A673 (cell line): ENCODE measurements at regions not wholly inside any gene's neighbourhood (a gene's known extent, or its start where the extent isn't known, plus 50 kb on each side); places are given as distances from the start of the nearest gene placed in this dataset.

Source experiments
- BruUV-seq: library from RNA; stranded (reverse); fragments of 400-500 nt; replicated peaks from 2 replicates; lab custom pipeline; 2021; lab: Mats Ljungman, UMichigan
- CTCF ChIA-PET: fragments of 300-600 bp; sonication (Branson Sonifier 250); formaldehyde crosslinking; loops from one replicate; lab custom pipeline; 2022; ENCODE audit warnings: antibody characterized with exemption; lab: Charles Lee
- POLR2A ChIA-PET: fragments of 300-600 bp; sonication (Branson Sonifier 250); formaldehyde crosslinking; loops from one replicate; lab custom pipeline; 2022; ENCODE audit warnings: antibody characterized with exemption; ENCODE audit not compliant: low non-redundant PET; lab: Charles Lee
- DNase-seq: peaks from one replicate; pipeline ENCODE4 v3.0.0-alpha.2; 2015; ENCODE audit warnings: low spot score
- H3K27ac ChIP-seq: fragments of 200-600 bp; sonication (generic); 2 replicates; pipeline ENCODE4 v1.5.1; 2016; ENCODE audit warnings: mixed run types, low read depth, mild to moderate bottlenecking, mixed read lengths, antibody characterized with exemption, low read length; ENCODE audit not compliant: poor library complexity, severe bottlenecking
- H3K27me3 ChIP-seq: fragments of 200-600 bp; sonication (generic); replicated peaks from 2 replicates; pipeline ENCODE4 v1.6.1; 2017; ENCODE audit warnings: mixed run types, low read depth, mild to moderate bottlenecking, mixed read lengths, antibody characterized with exemption, low read length; ENCODE audit not compliant: insufficient read depth, poor library complexity
- H3K36me3 ChIP-seq: fragments of 200-600 bp; sonication (generic); 2 replicates; pipeline ENCODE4 v1.6.1; 2016; ENCODE audit warnings: mixed run types, mild to moderate bottlenecking, mixed read lengths, antibody characterized with exemption, low read length; ENCODE audit not compliant: insufficient read depth, poor library complexity, severe bottlenecking
- H3K4me1 ChIP-seq: fragments of 200-600 bp; sonication (generic); 2 replicates; pipeline ENCODE4 v1.6.1; 2017; ENCODE audit warnings: mixed run types, mild to moderate bottlenecking, mixed read lengths, antibody characterized with exemption, low read length; ENCODE audit not compliant: insufficient read depth, poor library complexity, severe bottlenecking
- H3K4me3 ChIP-seq: fragments of 200-600 bp; sonication (generic); 2 replicates; pipeline ENCODE4 v1.5.1; 2016; ENCODE audit warnings: low read depth, mixed run types, mild to moderate bottlenecking, mixed read lengths, low read length; ENCODE audit not compliant: poor library complexity, severe bottlenecking
- H3K9me3 ChIP-seq: fragments of 200-600 bp; sonication (generic); 2 replicates; pipeline ENCODE4 v1.6.1; 2016; ENCODE audit warnings: mixed run types, low read depth, mild to moderate bottlenecking, mixed read lengths, antibody characterized with exemption, low read length; ENCODE audit not compliant: poor library complexity, severe bottlenecking
- EZH2 ChIP-seq: fragments of 200-600 bp; sonication (generic); IDR thresholded peaks from 2 replicates; pipeline ENCODE4 v1.6.1; 2017; ENCODE audit warnings: borderline replicate concordance, low read depth, mild to moderate bottlenecking, mixed read lengths, antibody characterized with exemption, low read length; ENCODE audit not compliant: poor library complexity, severe bottlenecking
- intact Hi-C: fragments of 100-400 bp; cut with micrococcal nuclease; formaldehyde crosslinking; loops from one replicate; pipeline ENCODE4 v1.10.0; 2022; ENCODE audit not compliant: unreplicated experiment
- TF ChIP-seq, protein P1 (sequence below): fragments of 300-800, 200-600 bp; sonication (generic); conservative IDR thresholded peaks from 2 replicates; pipeline ENCODE4 v1.5.1; 2017; ENCODE audit warnings: low read depth, mild to moderate bottlenecking, antibody characterized with exemption, low read length, moderate library complexity, mixed read lengths

DNA sequence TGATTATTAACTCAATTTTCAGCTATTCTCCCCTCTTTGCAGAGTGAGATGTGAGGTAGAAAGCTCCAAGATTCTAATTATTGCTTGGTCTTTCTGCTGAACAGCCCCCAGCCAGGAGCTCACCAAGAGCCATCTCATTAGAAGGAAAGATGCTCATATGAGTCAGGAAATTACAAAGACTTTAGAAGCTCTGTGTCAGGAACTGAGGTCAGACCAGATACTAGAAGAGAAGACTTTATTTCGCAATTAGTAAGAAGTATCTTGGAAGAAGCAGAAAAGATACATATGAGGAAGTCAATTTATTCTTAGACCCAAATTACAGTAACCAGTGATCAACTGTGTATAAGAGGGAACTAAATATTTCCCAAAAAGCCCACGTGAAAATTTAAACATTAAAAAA, 626.9 kb downstream of the ZWINT start:
- no peaks in the 10 kb centered on the region for H3K36me3 ChIP-seq
- no peaks in the 10 kb centered on the region for H3K27me3 ChIP-seq
- POLR2A ChIA-PET: no interaction called here
- no peaks in the 10 kb centered on the region for H3K4me1 ChIP-seq
- CTCF ChIA-PET: no interaction called here
- H3K9me3 ChIP-seq: no peaks in the 10 kb centered on the region
- no peak overlapping the region for H3K27ac ChIP-seq
- no peak for DNase-seq
- BruUV-seq: no TSS peak
- no peak overlapping the region for H3K4me3 ChIP-seq
- intact Hi-C loops: no loop called here
- no peak for TF ChIP-seq EZH2
- TF ChIP-seq, protein P1, sequence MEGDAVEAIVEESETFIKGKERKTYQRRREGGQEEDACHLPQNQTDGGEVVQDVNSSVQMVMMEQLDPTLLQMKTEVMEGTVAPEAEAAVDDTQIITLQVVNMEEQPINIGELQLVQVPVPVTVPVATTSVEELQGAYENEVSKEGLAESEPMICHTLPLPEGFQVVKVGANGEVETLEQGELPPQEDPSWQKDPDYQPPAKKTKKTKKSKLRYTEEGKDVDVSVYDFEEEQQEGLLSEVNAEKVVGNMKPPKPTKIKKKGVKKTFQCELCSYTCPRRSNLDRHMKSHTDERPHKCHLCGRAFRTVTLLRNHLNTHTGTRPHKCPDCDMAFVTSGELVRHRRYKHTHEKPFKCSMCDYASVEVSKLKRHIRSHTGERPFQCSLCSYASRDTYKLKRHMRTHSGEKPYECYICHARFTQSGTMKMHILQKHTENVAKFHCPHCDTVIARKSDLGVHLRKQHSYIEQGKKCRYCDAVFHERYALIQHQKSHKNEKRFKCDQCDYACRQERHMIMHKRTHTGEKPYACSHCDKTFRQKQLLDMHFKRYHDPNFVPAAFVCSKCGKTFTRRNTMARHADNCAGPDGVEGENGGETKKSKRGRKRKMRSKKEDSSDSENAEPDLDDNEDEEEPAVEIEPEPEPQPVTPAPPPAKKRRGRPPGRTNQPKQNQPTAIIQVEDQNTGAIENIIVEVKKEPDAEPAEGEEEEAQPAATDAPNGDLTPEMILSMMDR: no peak

DNA sequence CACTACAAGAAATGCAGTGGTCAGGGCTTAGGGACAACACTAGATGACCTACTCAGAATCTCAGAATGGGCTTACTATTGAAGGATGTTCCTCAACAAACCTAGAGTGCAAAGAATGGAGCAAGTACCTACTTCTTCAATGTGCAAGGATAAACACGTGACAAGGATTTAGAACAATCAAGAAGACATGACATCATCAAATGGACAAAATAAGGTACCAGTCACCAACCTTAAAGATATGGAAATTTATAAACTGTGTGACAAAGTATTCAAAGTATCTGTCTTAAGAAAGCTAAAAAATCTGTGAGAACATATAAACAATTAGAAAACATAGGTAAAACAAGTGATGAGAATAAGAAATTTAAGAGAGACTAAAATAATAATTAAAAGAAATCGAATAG, 656.1 kb downstream of the ZWINT start:
- POLR2A ChIA-PET: no interaction called here
- intact Hi-C loops: no loop called here

DNA sequence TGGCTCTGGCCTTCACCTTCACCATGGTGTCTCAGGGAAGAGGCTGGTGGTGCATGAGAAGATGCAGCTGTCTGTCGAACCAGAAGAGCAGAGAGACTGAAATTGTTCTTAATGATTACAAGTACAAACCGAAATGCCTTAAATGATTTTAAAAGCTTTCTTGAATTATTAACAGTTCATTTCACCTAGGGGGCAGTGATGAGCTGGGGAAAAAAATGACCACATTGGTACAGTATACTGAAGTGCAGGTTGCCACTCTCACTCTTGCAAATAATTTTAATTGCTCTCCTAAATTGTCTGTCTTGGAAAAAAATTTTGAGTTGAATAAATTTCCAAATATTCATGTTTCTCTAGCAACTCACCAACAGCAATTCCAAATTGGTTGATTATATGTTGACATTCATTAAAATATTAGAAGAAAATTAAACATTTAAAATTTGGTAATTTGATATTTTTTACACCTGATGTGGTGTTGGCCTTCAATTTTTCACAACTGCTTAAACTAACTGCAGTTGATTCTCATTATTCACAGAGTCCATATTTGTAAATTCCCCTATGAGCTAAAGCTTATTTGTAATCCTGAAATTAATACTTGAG, 692.6 kb downstream of the ZWINT start:
- intact Hi-C loops: no loop called here
- peak; percentile 15 for DNase-seq
- CTCF ChIA-PET: interaction anchor here (1.0 kb wide), 1 partner anchor 9 kb away, joined by 3 read pairs; no protein-coding TSS in a partner anchor

More for the DNA sequence above, 656.1 kb downstream of the ZWINT start:
- Histone ChIP-seq H3K9me3 (peaks cover 19% of the 10 kb centered on the region), H3K4me1 (no peaks in the 10 kb centered on the region), H3K36me3 (no peaks in the 10 kb centered on the region), H3K4me3 (no peak overlapping the region), H3K27ac (no peak overlapping the region), H3K27me3 (no peaks in the 10 kb centered on the region)
- CTCF ChIA-PET: no interaction called here
- TF ChIP-seq EZH2: no peak
- TF ChIP-seq, protein P1: no peak
- DNase-seq: no peak
- no TSS peak for BruUV-seq

More for the DNA sequence above, 692.6 kb downstream of the ZWINT start:
- H3K27ac ChIP-seq: no peak overlapping the region
- no peaks in the 10 kb centered on the region for H3K27me3 ChIP-seq
- BruUV-seq: no TSS peak
- H3K4me1 ChIP-seq: no peaks in the 10 kb centered on the region
- POLR2A ChIA-PET: no interaction called here
- TF ChIP-seq, protein P1: 0 out of 2 replicates have a peak, but pooled peaks have one; percentile 24
- TF ChIP-seq EZH2: no peak
- H3K4me3 ChIP-seq: no peak overlapping the region
- peaks cover 4% of the 10 kb centered on the region for H3K9me3 ChIP-seq
- no peaks in the 10 kb centered on the region for H3K36me3 ChIP-seq
